Frontal cortex (tissue), 3 donors: ENCODE measurements at regions not wholly inside any gene's neighbourhood (a gene's known extent, or its start where the extent isn't known, plus 50 kb on each side); places are given as distances from the start of the nearest gene placed in this dataset.
A peak's percentile ranks its signal among the peaks of the same experiment; 100 is the strongest.
"Not testable (repeated sequence)": the region's sequence is repeated elsewhere in the genome, so short reads cannot be mapped to it uniquely, and the experiment has no call there.

Experiments
- DNase-seq, 2 donors: peaks; one replicate each; pipeline ENCODE4 v3.0.0; 2012; ENCODE audit warnings: low spot score in 2 of 2
- FAIRE-seq: peaks from 2 replicates; lab custom pipeline; 2012; peaks lifted over from hg19 to GRCh38; lab: Jason Lieb, UNC
- donor health status: control.
- donor health status: control.
- donor health status: control.

GRCh38 chr2:153606623-153607022 is 128.1 kb upstream of the RPRM start:
- FAIRE-seq (no peak), DNase-seq (no peak)

- FAIRE-seq (no peak), DNase-seq (no peak)
These were observed 143.7 kb upstream of the RPRM start for GRCh38 chr2:153622285-153622684.

GRCh38 chr2:153623020-153623419 is 144.5 kb upstream of the RPRM start:
- FAIRE-seq, result no peak
- DNase-seq, result no peak

- FAIRE-seq (no peak), DNase-seq (no peak)
These were observed 148.1 kb upstream of the RPRM start for GRCh38 chr2:153626676-153627075.

GRCh38 chr2:153635494-153635893 is 156.9 kb upstream of the RPRM start:
- FAIRE-seq (no peak), DNase-seq (no peak)

- DNase-seq (no peak), FAIRE-seq (no peak)
These were observed 162.5 kb upstream of the RPRM start for GRCh38 chr2:153641046-153641445.

GRCh38 chr2:153644955-153645354 is 166.4 kb upstream of the RPRM start:
- FAIRE-seq (no peak), DNase-seq (no peak)

- FAIRE-seq (no peak), DNase-seq (no peak)
These were observed 167.0 kb upstream of the RPRM start for GRCh38 chr2:153645599-153645998.

GRCh38 chr2:153657651-153658050 is 179.1 kb upstream of the RPRM start:
- DNase-seq, result no peak
- no peak for FAIRE-seq

- FAIRE-seq (no peak), DNase-seq (no peak)
These were observed 183.2 kb upstream of the RPRM start for GRCh38 chr2:153661801-153662200.

- no peak for FAIRE-seq
- no peak for DNase-seq
These were observed 184.8 kb upstream of the RPRM start for GRCh38 chr2:153663371-153663770.

- not testable (repeated sequence) for FAIRE-seq, DNase-seq
These were observed 185.4 kb upstream of the RPRM start for GRCh38 chr2:153664009-153664408.

- FAIRE-seq (no peak), DNase-seq (no peak)
These were observed 188.9 kb upstream of the RPRM start for GRCh38 chr2:153667475-153667874.

- FAIRE-seq (no peak), DNase-seq (no peak)
These were observed 190.4 kb upstream of the RPRM start for GRCh38 chr2:153668923-153669322.

GRCh38 chr2:153710128-153710527 is 161.6 kb upstream of the GALNT13 start:
- FAIRE-seq (no peak), DNase-seq (no peak)

GRCh38 chr2:153715218-153715850 is 156.4 kb upstream of the GALNT13 start:
- FAIRE-seq (no peak), DNase-seq (no peak)

GRCh38 chr2:153717060-153717459 is 154.7 kb upstream of the GALNT13 start:
- DNase-seq (no peak), FAIRE-seq (no peak)

GRCh38 chr2:153739394-153739793 is 132.3 kb upstream of the GALNT13 start:
- FAIRE-seq (peak; percentile 99), DNase-seq (no peak)

GRCh38 chr2:153761936-153762335 is 109.8 kb upstream of the GALNT13 start:
- FAIRE-seq (no peak), DNase-seq (no peak)

GRCh38 chr2:153766415-153766814 is 105.3 kb upstream of the GALNT13 start:
- FAIRE-seq (peak; percentile 83), DNase-seq (no peak)

GRCh38 chr2:153770359-153770991 is 101.2 kb upstream of the GALNT13 start:
- FAIRE-seq (no peak), DNase-seq (no peak)

- FAIRE-seq, result no peak
These were observed 91.5 kb upstream of the GALNT13 start for GRCh38 chr2:153780241-153780640.

More at GRCh38 chr2:153780241-153780640, 91.5 kb upstream of the GALNT13 start:
- no peak for DNase-seq
